ENCODE measurements at regions not wholly inside any gene's neighbourhood (a gene's known extent, or its start where the extent isn't known, plus 50 kb on each side); places are given as distances from the start of the nearest gene placed in this dataset.

GRCh38 chr19:30222992-30223865, 149.0 kb upstream of the ZNF536 start:
- H3K79me2 ChIP-seq (ENCODE audit: low read length), result no peaks in the 10 kb centered on the region
- H3K4me2 ChIP-seq (ENCODE audit: low read depth, low read length), result no peak overlapping the region
- no peaks in the 10 kb centered on the region for H3K9me3 ChIP-seq (replicated peaks; ENCODE audit: insufficient read depth, low read length)
- no peak for DNase-seq
- H4K20me1 ChIP-seq (ENCODE audit: insufficient read depth, low read length), result no peaks in the 10 kb centered on the region
- no peaks in the 10 kb centered on the region for H3K4me1 ChIP-seq (ENCODE audit: low read length)
- TF ChIP-seq EZH2phosphoT487 (IDR thresholded peaks at IDR 0.05; ENCODE audit: low read length) (no peak), EZH2 (optimal IDR thresholded peaks at IDR 0.05; ENCODE audit: low read depth, low read length) (no peak), CTCF (IDR thresholded peaks at IDR 0.05; ENCODE audit: low read length) (no peak)
- H3K27me3 ChIP-seq (replicated peaks; ENCODE audit: insufficient read depth, low read length), result peaks cover 86% of the 10 kb centered on the region
- no peaks in the 10 kb centered on the region for H3K36me3 ChIP-seq (replicated peaks; ENCODE audit: insufficient read depth, low read length)
- no peak overlapping the region for H2AFZ ChIP-seq (ENCODE audit: low read length)
- no peak overlapping the region for H3K4me3 ChIP-seq (ENCODE audit: low read length)
- no peaks in the 10 kb centered on the region for H3K9me2 ChIP-seq (replicated peaks; ENCODE audit: insufficient read depth, low read length)
- H3K27ac ChIP-seq (ENCODE audit: low read length), result no peak overlapping the region
- H3K9ac ChIP-seq (ENCODE audit: low read length), result no peak overlapping the region
- no peaks in the 10 kb centered on the region for H3F3A ChIP-seq (ENCODE audit: insufficient read depth, low read length)

- H3K9me2 ChIP-seq (replicated peaks; ENCODE audit: insufficient read depth, low read length), result no peaks in the 10 kb centered on the region
- TF ChIP-seq CTCF (IDR thresholded peaks at IDR 0.05; ENCODE audit: low read length), result no peak
Observed at GRCh38 chr19:30223866-30224688, 148.1 kb upstream of the ZNF536 start.

GRCh38 chr19:30224689-30225606, 147.2 kb upstream of the ZNF536 start:
- peaks cover 85% of the 10 kb centered on the region for H3K27me3 ChIP-seq (replicated peaks; ENCODE audit: insufficient read depth, low read length)
- no peaks in the 10 kb centered on the region for H3K9me3 ChIP-seq (replicated peaks; ENCODE audit: insufficient read depth, low read length)
- H3F3A ChIP-seq (ENCODE audit: insufficient read depth, low read length), result no peaks in the 10 kb centered on the region
- no peaks in the 10 kb centered on the region for H3K4me1 ChIP-seq (ENCODE audit: low read length)
- H3K27ac ChIP-seq (ENCODE audit: low read length), result no peak overlapping the region
- DNase-seq, result no peak
- no peaks in the 10 kb centered on the region for H3K79me2 ChIP-seq (ENCODE audit: low read length)
- no peak overlapping the region for H3K9ac ChIP-seq (ENCODE audit: low read length)
- no peak overlapping the region for H2AFZ ChIP-seq (ENCODE audit: low read length)
- no peaks in the 10 kb centered on the region for H3K36me3 ChIP-seq (replicated peaks; ENCODE audit: insufficient read depth, low read length)
- no peak for TF ChIP-seq CTCF (IDR thresholded peaks at IDR 0.05; ENCODE audit: low read length)
- H3K4me2 ChIP-seq (ENCODE audit: low read depth, low read length), result no peak overlapping the region
- H3K9me2 ChIP-seq (replicated peaks; ENCODE audit: insufficient read depth, low read length), result no peaks in the 10 kb centered on the region
- no peaks in the 10 kb centered on the region for H4K20me1 ChIP-seq (ENCODE audit: insufficient read depth, low read length)
- H3K4me3 ChIP-seq (ENCODE audit: low read length), result no peak overlapping the region

More at GRCh38 chr19:30223866-30224688, 148.1 kb upstream of the ZNF536 start:
- Histone ChIP-seq H3K4me1 (ENCODE audit: low read length) (no peaks in the 10 kb centered on the region), H3K4me2 (ENCODE audit: low read depth, low read length) (no peak overlapping the region), H3F3A (ENCODE audit: insufficient read depth, low read length) (no peaks in the 10 kb centered on the region), H3K79me2 (ENCODE audit: low read length) (no peaks in the 10 kb centered on the region), H3K27me3 (replicated peaks; ENCODE audit: insufficient read depth, low read length) (peaks cover 85% of the 10 kb centered on the region), H2AFZ (ENCODE audit: low read length) (no peak overlapping the region), H3K4me3 (ENCODE audit: low read length) (no peak overlapping the region), H3K36me3 (replicated peaks; ENCODE audit: insufficient read depth, low read length) (no peaks in the 10 kb centered on the region), H3K9ac (ENCODE audit: low read length) (no peak overlapping the region), H3K9me3 (replicated peaks; ENCODE audit: insufficient read depth, low read length) (no peaks in the 10 kb centered on the region), H4K20me1 (ENCODE audit: insufficient read depth, low read length) (no peaks in the 10 kb centered on the region), H3K27ac (ENCODE audit: low read length) (no peak overlapping the region)
- DNase-seq, result no peak

Measured in MM.1S (cell line).